PC-9 (cell line): ENCODE measurements at regions not wholly inside any gene's neighbourhood (a gene's known extent, or its start where the extent isn't known, plus 50 kb on each side); places are given as distances from the start of the nearest gene placed in this dataset.

Experiments used
- BruUV-seq: library from RNA; stranded (reverse); fragments of 400-500 nt; replicated peaks from 2 replicates; lab custom pipeline; 2021; lab: Mats Ljungman, UMichigan
- CTCF ChIA-PET: fragments of 300-600 bp; sonication (Branson Sonifier 250); formaldehyde crosslinking; loops from one replicate; lab custom pipeline; 2022; ENCODE audit warnings: antibody characterized with exemption; lab: Charles Lee
- POLR2A ChIA-PET: fragments of 300-600 bp; sonication (Branson Sonifier 250); formaldehyde crosslinking; loops from one replicate; lab custom pipeline; 2022; ENCODE audit warnings: antibody characterized with exemption; ENCODE audit not compliant: unreplicated experiment; lab: Charles Lee
- DNase-seq, 2 experiments: peaks; one replicate each; pipeline versions ENCODE4 v3.0.0 to v3.0.0-alpha.2; 2015 to 2022; ENCODE audit warnings: mixed read lengths in 1 of 2
- H2AFZ ChIP-seq: fragments of 200-600 bp; sonication (generic); 2 replicates; pipeline ENCODE4 v1.8.1; 2017; ENCODE audit warnings: antibody characterized with exemption
- H3F3A ChIP-seq: fragments of 200-600 bp; sonication (generic); 2 replicates; pipeline ENCODE4 v1.8.1; 2017; ENCODE audit warnings: antibody characterized with exemption, mild to moderate bottlenecking, low read depth; ENCODE audit not compliant: insufficient read depth
- H3K27ac ChIP-seq: fragments of 200-600 bp; sonication (generic); 2 replicates; pipeline ENCODE4 v1.6.1; 2016; ENCODE audit warnings: mixed run types
- H3K27me3 ChIP-seq: fragments of 200-600 bp; sonication (generic); 2 replicates; pipeline ENCODE4 v1.6.1; 2016; ENCODE audit warnings: low read depth, mixed run types; ENCODE audit not compliant: insufficient read depth
- H3K36me3 ChIP-seq: fragments of 200-600 bp; sonication (generic); 2 replicates; pipeline ENCODE4 v1.6.1; 2016; ENCODE audit warnings: low read depth, mixed run types
- H3K4me1 ChIP-seq: fragments of 200-600 bp; sonication (generic); replicated peaks from 2 replicates; pipeline ENCODE4 v1.6.1; 2016; ENCODE audit warnings: mixed run types; ENCODE audit not compliant: insufficient read depth
- H3K4me2 ChIP-seq: fragments of 200-600 bp; sonication (generic); 2 replicates; pipeline ENCODE4 v1.6.1; 2017; ENCODE audit warnings: mixed run types
- H3K4me3 ChIP-seq: fragments of 200-600 bp; sonication (generic); 2 replicates; pipeline ENCODE4 v1.6.1; 2016; ENCODE audit warnings: mixed run types
- H3K79me2 ChIP-seq: fragments of 200-600 bp; sonication (generic); 2 replicates; pipeline ENCODE4 v1.6.1; 2017; ENCODE audit warnings: low read depth, mixed run types
- H3K9me2 ChIP-seq: fragments of 200-600 bp; sonication (generic); 2 replicates; pipeline ENCODE4 v1.8.1; 2017; ENCODE audit warnings: mild to moderate bottlenecking; ENCODE audit not compliant: insufficient read depth
- H3K9me3 ChIP-seq: fragments of 200-600 bp; sonication (generic); 2 replicates; pipeline ENCODE4 v1.8.1; 2016; ENCODE audit warnings: low read depth; ENCODE audit not compliant: insufficient read depth
- H4K20me1 ChIP-seq: fragments of 200-600 bp; sonication (generic); 2 replicates; pipeline ENCODE4 v1.8.1; 2017; ENCODE audit not compliant: insufficient read depth
- CTCF ChIP-seq: fragments of 200-600 bp; sonication (generic); conservative IDR thresholded peaks from 2 replicates; pipeline ENCODE4 v1.6.1; 2017; ENCODE audit warnings: mixed run types, antibody characterized with exemption, mild to moderate bottlenecking, moderate library complexity
- EZH2 ChIP-seq: fragments of 200-600 bp; sonication (generic); IDR thresholded peaks from 2 replicates; pipeline ENCODE4 v1.8.0; 2017; ENCODE audit warnings: antibody characterized with exemption, low read depth
- intact Hi-C: fragments of 100-400 bp; cut with micrococcal nuclease; formaldehyde crosslinking; loops from one replicate; pipeline ENCODE4 v1.10.0; 2022; ENCODE audit not compliant: unreplicated experiment

- Histone ChIP-seq H3F3A (no peaks in the 10 kb centered on the region), H3K9me2 (no peaks in the 10 kb centered on the region), H3K27me3 (no peaks in the 10 kb centered on the region), H3K36me3 (no peaks in the 10 kb centered on the region), H3K9me3 (no peaks in the 10 kb centered on the region), H3K4me2 (no peak overlapping the region), H2AFZ (no peak overlapping the region), H3K79me2 (no peaks in the 10 kb centered on the region), H3K27ac (no peak overlapping the region), H3K4me3 (no peak overlapping the region), H3K4me1 (no peaks in the 10 kb centered on the region), H4K20me1 (no peaks in the 10 kb centered on the region)
- no peak for TF ChIP-seq EZH2
- TF ChIP-seq CTCF, result no peak
- intact Hi-C loops, result no loop called here
- POLR2A ChIA-PET, result no interaction called here
- BruUV-seq, result no TSS peak
- CTCF ChIA-PET, result no interaction called here
- no peak for DNase-seq
Observed at GRCh38 chr13:97895383-97895782, 58.1 kb upstream of the IPO5 start.

GRCh38 chr13:97896446-97896845, 57.0 kb upstream of the IPO5 start:
- H3K27ac ChIP-seq, result no peak overlapping the region
- no peaks in the 10 kb centered on the region for H4K20me1 ChIP-seq
- intact Hi-C loops, result no loop called here
- POLR2A ChIA-PET, result no interaction called here
- H3K9me2 ChIP-seq, result no peaks in the 10 kb centered on the region
- no peaks in the 10 kb centered on the region for H3F3A ChIP-seq
- H3K9me3 ChIP-seq, result no peaks in the 10 kb centered on the region
- no peak for TF ChIP-seq CTCF
- no peak for TF ChIP-seq EZH2
- no peaks in the 10 kb centered on the region for H3K4me1 ChIP-seq
- no peak for DNase-seq
- H3K27me3 ChIP-seq, result no peaks in the 10 kb centered on the region
- CTCF ChIA-PET, result interaction anchor here (0.6 kb wide), 1 partner anchor 32 kb away, joined by 3 read pairs; no protein-coding TSS in a partner anchor
- H3K4me2 ChIP-seq, result no peak overlapping the region
- no peaks in the 10 kb centered on the region for H3K79me2 ChIP-seq
- H3K36me3 ChIP-seq, result no peaks in the 10 kb centered on the region
- no peak overlapping the region for H2AFZ ChIP-seq
- no TSS peak for BruUV-seq
- no peak overlapping the region for H3K4me3 ChIP-seq

- intact Hi-C loops, result no loop called here
- Histone ChIP-seq H3K27me3 (no peaks in the 10 kb centered on the region), H2AFZ (no peak overlapping the region), H3K27ac (no peak overlapping the region), H3K79me2 (no peaks in the 10 kb centered on the region), H4K20me1 (no peaks in the 10 kb centered on the region), H3K4me3 (no peak overlapping the region), H3K4me2 (no peak overlapping the region), H3F3A (no peaks in the 10 kb centered on the region), H3K9me3 (no peaks in the 10 kb centered on the region), H3K4me1 (no peaks in the 10 kb centered on the region), H3K9me2 (0 out of 2 replicates have a peak, but pooled peaks cover 5% of the 10 kb centered on the region), H3K36me3 (no peaks in the 10 kb centered on the region)
- no peak for DNase-seq
- POLR2A ChIA-PET, result no interaction called here
- no TSS peak for BruUV-seq
- CTCF ChIA-PET, result no interaction called here
- TF ChIP-seq EZH2 (no peak), CTCF (no peak)
Observed at GRCh38 chr13:97901716-97902115, 51.8 kb upstream of the IPO5 start.
